ENCODE measurements at regions not wholly inside any gene's neighbourhood (a gene's known extent, or its start where the extent isn't known, plus 50 kb on each side); places are given as distances from the start of the nearest gene placed in this dataset.

GRCh38 chr12:127398016-127398710 lies 868.8 kb upstream of the TMEM132C start:
- no peak for DNase-seq (ENCODE audit: low read depth in 2 of 2)

- no peak for DNase-seq (ENCODE audit: low read depth in 2 of 2)
Observed at GRCh38 chr12:127399451-127399850, 867.5 kb upstream of the TMEM132C start.

- DNase-seq (ENCODE audit: low read depth in 2 of 2): no peak
Observed at GRCh38 chr12:127400221-127400620, 866.7 kb upstream of the TMEM132C start.

- DNase-seq (ENCODE audit: low read depth in 2 of 2): no peak
Observed at GRCh38 chr12:127401005-127401404, 866.0 kb upstream of the TMEM132C start.

GRCh38 chr12:127401536-127401935 lies 865.4 kb upstream of the TMEM132C start:
- DNase-seq (ENCODE audit: low read depth in 2 of 2): no peak

- no peak for DNase-seq (ENCODE audit: low read depth in 2 of 2)
Observed at GRCh38 chr12:127411166-127411915, 855.6 kb upstream of the TMEM132C start.

- DNase-seq (ENCODE audit: low read depth in 2 of 2): no peak
Observed at GRCh38 chr12:127411981-127412380, 855.0 kb upstream of the TMEM132C start.

- no peak for DNase-seq (ENCODE audit: low read depth in 2 of 2)
Observed at GRCh38 chr12:127412866-127413265, 854.1 kb upstream of the TMEM132C start.

GRCh38 chr12:127414186-127414585 lies 852.8 kb upstream of the TMEM132C start:
- DNase-seq (ENCODE audit: low read depth in 2 of 2): no peak

GRCh38 chr12:127414636-127415035 lies 852.3 kb upstream of the TMEM132C start:
- DNase-seq (ENCODE audit: low read depth in 2 of 2): no peak

GRCh38 chr12:127416796-127417195 lies 850.2 kb upstream of the TMEM132C start:
- DNase-seq (ENCODE audit: low read depth in 2 of 2): no peak

- no peak for DNase-seq (ENCODE audit: low read depth in 2 of 2)
Observed at GRCh38 chr12:127419111-127419510, 847.9 kb upstream of the TMEM132C start.

- DNase-seq (ENCODE audit: low read depth in 2 of 2): no peak
Observed at GRCh38 chr12:127421614-127422013, 845.4 kb upstream of the TMEM132C start.

GRCh38 chr12:127422935-127423566 lies 843.9 kb upstream of the TMEM132C start:
- DNase-seq (ENCODE audit: low read depth in 2 of 2): no peak

- no peak for DNase-seq (ENCODE audit: low read depth in 2 of 2)
Observed at GRCh38 chr12:127425474-127425873, 841.5 kb upstream of the TMEM132C start.

GRCh38 chr12:127428420-127428819 lies 838.5 kb upstream of the TMEM132C start:
- no peak for DNase-seq (ENCODE audit: low read depth in 2 of 2)

GRCh38 chr12:127429551-127430285 lies 837.3 kb upstream of the TMEM132C start:
- DNase-seq (ENCODE audit: low read depth in 2 of 2): no peak

- DNase-seq (ENCODE audit: low read depth in 2 of 2): no peak
Observed at GRCh38 chr12:127430401-127430800, 836.6 kb upstream of the TMEM132C start.

GRCh38 chr12:127431177-127431576 lies 835.8 kb upstream of the TMEM132C start:
- no peak for DNase-seq (ENCODE audit: low read depth in 2 of 2)

GRCh38 chr12:127431594-127431993 lies 835.4 kb upstream of the TMEM132C start:
- DNase-seq (ENCODE audit: low read depth in 2 of 2): no peak

GRCh38 chr12:127435439-127435838 lies 831.5 kb upstream of the TMEM132C start:
- no peak for DNase-seq (ENCODE audit: low read depth in 2 of 2)

Data from activated CD4-positive, alpha-beta T cell treated with anti-CD3 and anti-CD28 coated beads for 24 hours (primary cell).